Stimulated activated CD4-positive, alpha-beta T cell treated with anti-CD3 and anti-CD28 coated beads, Interleukin-4, amount 100 ng/mL, for 1 hour (primary cell): ENCODE measurements at regions not wholly inside any gene's neighbourhood (a gene's known extent, or its start where the extent isn't known, plus 50 kb on each side); places are given as distances from the start of the nearest gene placed in this dataset.

Experiments
- DNase-seq: peaks from one replicate; pipeline ENCODE4 v3.0.0-alpha.2; 2020

DNA sequence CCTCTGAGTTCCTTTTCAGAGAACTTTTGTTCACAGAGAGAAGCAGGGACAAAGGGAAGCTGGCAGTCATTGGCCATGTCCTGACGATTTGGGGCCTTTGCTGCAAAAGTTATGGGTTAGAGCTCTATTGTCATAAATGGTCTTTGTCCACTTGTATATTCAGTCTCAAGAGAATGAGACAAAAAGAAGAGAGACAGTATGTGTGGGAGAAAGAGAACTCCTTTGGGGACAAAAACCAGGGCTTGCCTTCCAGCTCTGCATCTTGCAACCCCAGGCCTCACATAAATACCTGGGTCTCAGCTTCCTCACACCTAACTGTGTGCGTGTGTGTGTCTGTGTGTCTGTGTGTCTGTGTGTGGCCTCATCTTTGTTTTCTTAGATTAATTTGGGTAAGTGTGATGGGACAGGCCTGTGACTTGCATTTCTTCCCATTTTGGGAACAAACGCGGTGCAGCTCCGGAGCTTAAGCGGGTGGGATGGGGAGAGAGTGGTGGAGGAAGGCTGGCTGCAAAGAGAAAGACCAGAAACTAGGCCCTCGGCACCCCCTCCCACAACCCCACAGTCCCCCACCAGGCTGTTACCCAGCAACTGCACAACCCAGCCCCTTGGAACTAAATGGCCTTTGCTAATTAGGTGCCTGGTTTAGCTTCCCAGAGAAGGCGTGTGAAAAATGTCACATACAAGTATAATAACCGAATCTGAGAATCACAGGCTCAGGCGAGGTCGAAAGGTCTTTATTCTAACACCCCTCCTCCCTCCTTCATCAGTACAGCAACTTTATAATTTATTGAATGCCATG lies 376.9 kb downstream of the CDK5RAP2 start:
- DNase-seq: no peak

DNA sequence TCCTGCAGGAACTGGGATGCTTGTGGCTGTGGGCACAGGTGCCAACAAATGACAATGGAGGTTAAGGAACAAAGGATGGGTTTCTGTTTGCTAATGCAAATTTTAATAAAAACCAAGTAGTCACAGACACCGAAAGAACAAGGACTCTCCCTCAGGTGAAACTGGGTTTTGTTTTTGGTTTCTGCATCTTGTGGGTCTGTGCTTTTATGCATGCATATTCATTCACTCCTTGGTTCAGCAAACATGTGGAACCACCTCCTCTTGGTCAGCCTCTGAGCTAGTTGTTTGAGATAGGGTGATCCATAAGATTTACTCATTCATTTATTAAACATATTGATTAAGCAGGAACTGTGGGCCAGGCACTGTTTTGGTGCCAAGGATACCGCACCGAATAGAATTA lies 381.9 kb downstream of the CDK5RAP2 start:
- DNase-seq: no peak

DNA sequence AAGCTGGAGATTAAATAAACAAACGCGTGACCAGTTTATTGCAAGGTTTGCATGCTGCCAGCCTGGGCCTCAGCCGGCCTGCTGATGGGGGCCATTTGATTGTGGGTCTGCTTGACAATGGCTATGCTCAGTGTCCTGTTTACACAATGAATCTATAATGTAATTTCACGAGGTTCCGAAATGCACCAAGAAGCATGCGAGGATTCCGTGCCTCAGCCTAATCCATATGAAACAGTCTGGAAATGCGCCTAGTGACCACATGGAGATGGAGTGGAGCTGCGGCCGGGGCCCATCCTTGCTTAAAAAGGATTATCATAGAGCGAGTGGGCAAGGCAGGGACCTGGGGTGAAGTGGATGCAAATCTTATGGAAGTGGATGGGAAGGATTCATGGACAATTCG lies 382.4 kb downstream of the CDK5RAP2 start:
- DNase-seq: no peak

DNA sequence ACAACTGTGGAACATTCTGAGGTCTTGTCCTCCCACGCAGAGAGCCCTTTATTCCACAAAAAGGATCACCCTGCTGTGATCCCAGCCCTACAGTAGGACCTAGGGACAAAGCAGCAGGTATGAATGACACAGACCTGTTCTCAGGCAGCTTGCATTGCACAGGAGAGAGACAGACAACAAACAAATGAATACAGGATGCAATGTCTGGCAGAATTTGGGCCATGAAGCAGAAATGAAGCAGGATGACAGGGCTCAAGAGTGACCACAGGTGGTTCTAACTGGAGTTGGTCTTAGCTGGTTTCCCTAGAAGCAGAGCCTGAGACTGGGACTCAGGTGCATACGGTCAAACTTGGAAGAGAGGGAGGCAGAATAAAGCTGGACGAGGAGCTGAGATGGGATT lies 388.8 kb downstream of the CDK5RAP2 start:
- DNase-seq: no peak

DNA sequence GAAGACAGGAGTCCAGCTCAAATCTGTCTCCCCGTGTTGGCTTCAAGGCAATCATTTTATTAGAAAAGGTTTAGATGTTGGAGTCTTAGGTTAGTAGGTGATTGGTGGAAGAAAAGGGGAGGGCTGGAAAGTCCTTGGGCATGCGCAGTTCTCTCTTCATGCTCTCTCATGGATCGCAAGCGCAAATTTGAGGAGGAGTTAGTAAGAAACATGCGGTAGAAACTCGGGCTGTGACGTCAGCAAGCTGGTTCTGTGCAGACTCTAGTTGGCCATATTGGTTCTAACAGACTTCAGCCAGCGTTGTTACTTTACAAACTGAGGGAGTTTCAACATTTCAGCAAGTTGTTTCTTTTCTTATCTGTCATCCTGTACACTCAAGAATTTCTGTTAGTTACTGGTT lies 392.2 kb downstream of the CDK5RAP2 start:
- no peak for DNase-seq

DNA sequence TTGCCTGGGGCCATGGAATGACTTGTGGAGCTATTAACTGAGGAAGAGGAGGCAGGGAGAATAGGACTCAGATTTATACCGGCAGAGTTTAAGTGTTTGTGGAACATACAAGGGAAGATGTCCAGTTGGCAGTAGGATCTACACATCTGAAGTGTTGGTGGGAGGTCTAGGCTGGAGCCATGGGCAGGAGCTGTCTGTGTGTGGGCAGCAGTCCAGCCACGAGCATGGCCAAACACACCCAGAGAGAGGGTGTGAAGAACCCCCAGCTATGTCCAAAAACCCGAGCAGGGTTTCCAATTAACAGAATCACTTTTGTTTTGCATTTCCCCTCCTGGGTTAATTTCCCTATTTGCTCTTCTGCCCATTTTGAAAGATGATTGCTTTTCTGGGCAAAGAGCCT lies 393.7 kb downstream of the CDK5RAP2 start:
- DNase-seq: no peak

DNA sequence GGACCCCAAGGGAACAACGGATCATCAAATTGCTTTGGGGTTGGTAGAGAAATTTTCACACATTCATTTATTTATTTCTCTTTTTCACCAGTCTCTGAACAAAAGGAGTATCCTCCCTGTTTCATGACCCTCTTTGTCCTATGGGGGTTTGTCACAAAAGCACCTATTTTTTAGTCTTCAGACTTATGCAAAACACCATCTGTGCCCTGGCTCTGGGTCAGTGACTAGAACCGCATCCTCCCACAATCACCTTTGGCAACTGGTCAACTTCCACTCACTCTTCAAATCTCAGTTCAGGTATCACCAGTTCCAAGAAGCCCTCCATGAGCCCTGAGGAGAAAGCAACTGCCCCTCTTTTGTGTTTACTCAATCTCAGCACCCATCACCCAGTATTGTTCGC lies 395.7 kb downstream of the CDK5RAP2 start:
- DNase-seq: no peak

DNA sequence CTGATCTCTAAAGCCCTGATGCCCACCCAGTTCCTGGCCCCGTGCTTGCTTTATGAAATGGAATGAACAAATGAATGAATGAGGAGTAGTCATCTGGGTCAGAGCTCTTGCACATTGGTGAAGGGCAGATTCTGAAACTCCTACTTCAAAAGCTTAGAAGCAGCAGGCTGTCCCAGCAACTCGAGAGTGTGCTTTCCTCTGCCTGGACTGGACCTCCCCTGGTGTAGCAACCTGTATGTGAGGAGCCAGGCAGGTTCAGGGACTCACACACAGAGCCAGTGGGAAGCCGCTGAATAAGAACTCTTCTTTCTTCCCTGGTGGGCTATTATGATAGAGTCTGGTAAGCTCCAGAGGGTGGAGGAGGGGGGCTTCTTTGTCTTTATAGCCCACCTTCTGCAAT lies 396.4 kb downstream of the CDK5RAP2 start:
- no peak for DNase-seq

DNA sequence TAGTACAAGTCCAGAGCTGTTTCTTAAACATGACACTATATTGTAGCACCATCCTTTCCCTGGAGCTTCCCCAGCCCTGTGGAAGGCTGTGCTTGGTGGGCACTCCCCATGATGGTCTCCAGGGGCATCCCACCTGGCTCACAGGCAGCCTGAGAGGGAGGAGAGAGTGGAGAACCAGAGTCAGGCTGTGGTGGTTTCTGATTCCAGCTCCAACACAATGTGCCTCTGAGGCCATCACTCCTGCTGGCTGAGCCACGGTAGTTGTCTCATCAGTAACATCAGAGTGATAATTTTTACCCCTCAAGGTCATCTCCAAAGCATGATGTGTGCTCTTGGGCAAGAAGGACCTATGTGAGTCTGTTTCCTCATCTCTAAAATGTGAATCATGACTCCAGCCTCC lies 398.0 kb downstream of the CDK5RAP2 start:
- DNase-seq: no peak

DNA sequence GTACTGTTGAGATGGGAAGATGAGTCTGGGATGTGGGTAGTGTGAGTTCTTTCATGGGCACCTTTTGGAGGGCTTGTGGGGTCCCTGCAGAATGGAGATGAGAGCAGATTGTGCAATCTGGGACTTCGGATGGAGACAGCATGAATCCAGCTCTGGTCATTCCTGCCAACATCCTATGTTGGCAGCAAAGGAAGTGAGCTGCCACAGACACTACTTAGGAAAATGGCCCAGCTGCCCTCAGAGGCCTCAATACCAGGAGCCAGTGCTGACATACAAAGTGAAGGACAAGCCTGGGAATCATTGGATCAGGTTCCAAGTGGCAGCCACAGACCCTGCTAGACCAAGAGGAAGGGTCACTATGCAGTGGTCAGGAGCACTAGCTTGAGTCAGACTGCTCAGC lies 402.8 kb downstream of the CDK5RAP2 start:
- no peak for DNase-seq

DNA sequence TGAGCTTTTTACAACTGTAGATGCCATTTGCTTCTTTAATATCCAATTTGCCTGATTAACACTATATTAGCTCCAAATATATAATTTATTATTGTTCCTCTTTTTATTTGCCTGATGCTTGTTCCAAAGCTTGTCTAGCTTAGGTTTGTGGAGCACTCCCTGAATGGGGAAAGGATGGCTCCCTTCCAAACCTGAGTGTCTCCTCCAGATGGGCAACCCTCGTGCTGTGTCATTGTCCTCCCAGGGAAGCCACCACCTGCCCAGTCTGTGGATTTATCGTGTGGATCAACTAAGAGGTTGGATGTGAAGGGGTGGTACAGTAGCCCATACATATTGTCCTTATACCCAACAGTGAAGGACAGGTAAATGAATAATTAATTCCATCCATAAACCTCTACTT lies 404.9 kb downstream of the CDK5RAP2 start:
- no peak for DNase-seq

DNA sequence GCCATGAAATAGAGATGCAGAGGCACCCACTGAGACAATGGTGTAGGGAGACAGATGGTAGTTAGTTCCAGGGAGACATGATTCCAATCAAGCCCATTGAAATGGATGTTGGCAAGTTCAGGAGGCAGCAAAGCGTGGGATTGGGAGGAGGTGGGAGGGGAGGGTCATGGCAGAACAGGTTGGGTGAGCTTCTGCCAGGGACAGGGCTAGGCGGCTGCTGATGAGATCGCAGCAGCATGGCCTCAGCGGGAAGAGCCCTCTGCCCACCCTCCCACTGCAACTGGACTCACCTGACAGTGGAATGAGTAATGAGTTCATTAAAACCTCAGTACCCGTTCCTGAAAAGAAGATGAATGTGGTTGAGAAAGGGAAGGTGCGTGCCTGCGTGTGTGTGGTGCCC lies 418.2 kb downstream of the CDK5RAP2 start:
- no peak for DNase-seq

DNA sequence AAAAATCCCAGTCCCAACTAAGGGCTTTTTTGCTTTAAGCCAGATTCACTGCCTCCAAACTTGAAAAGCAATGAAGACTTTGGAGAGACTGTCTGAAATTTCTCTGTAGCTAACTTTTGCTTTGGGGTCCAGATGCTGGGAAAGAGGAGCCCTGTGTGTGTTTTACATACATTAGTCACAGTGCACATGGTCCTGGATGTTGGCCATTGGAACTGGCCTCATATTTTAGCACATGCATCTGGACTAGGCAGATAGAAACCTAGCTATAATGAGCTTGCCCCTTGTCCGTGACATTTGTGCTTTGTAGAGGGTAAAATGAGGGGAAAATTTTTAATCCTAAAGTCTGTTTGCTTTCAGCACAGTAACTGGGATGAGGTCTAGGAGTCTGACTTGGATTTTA lies 421.7 kb downstream of the CDK5RAP2 start:
- no peak for DNase-seq

DNA sequence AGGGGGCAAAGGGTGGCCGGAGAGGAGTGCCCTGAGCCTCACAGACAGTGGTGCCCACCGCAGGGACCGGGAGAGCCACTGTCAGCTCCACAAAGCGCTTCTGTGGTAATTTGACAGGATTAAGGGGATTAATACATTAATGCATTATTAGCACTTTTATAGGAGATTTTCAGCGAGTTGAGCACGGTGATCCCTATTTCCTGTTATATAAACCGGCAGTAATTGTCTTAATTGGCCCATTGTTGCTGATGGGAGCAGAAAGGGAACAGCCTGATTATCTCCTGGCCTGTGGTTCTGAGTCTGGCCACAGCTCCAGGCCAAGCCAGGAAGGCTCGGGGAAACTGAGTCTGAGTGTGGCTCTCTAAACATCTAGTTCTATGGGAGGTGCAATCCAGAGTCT lies 423.6 kb downstream of the CDK5RAP2 start:
- DNase-seq: no peak

DNA sequence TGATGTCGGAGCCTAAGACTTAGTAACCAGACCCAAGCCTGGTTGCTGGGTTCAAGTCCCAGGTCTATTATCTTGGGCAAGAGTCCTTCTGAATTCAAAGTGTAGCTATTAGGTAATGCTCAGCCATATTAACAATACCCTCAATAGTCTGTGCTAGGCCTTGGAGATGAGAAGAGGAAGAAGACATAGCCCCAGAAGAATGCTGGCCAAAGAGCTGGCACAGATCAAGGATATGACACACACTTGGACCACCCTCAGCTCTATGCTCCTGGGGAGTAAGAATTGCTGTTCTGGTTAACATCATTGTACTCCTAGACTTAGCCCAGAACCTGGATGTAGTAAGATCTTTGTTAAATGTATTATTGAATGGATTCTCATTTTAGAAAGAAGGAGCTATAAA lies 426.7 kb downstream of the CDK5RAP2 start:
- no peak for DNase-seq

DNA sequence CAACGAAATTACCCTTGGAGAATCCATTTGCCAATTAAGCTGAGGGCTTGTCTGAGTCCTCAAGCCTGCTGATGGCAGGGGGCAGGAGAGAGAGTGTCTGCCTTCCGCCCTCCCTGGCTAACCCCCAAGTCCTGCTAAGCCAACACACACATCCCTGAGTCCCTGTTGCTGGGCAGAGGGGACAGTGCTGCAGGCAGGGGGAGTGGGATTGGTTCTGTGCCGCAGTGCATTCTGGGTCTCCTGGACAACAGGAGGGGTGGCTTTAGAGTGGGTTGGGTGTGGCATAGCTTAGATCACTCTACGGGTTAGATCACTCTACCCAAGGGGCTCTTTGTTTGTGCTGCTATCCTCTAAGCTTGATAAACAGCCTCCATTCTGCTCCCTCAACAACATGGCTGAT lies 427.7 kb downstream of the CDK5RAP2 start:
- no peak for DNase-seq

DNA sequence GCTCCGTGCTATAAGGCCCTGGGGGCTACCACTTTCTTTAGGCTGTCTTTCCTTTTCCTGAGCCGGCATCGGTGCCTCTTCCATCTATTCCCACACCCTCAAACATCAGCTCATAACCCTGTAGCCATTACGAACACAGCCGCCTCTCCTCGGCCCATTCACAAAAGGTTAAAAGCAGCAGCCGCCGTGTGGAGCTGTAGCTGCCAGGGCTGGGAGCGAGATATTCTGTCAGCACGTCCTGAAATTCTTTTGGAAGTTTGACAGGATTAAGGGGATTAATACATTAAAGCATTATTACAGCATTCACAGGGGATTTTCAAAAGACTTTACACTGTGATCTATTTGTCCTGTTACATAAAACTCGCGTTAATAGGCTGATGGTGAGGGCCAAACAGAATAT lies 428.2 kb downstream of the CDK5RAP2 start:
- DNase-seq: no peak

DNA sequence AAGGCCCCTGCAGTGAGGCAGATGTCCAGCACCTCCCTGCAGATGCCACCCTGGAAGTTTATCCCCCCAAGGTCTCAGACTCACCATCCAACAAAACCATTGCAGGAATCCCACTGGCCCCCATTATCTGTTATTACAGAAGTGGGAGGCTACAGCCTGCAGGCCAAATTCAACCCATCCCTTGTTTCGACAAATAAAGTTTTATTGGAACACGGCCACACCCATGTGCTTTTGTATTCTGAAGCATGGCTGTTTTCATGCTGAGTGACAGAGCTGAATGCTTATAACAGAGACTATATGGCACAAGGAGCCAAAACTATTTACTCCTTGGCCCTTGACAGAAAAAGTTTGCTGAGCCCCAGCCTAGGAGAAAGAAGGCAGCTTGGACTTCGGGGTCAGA lies 428.8 kb downstream of the CDK5RAP2 start:
- no peak for DNase-seq

DNA sequence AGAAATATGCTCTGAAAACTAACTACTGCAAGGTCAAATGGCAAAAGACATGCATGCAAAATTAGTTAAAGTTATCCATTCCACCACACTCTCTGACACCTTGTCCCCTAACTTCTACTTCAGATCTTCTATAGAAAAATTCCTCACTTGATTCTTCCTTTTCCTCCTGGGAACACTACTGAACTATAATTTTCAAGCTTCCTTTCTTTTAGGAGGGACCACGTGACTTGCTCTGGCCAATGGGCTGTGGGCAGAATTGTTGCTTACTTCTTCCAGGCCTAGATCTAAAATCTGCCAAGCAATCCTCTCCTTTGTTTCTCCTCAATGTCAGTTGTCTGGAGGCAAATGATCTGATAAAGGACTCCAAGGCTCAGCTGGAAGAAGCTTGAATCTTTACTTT lies 441.0 kb downstream of the CDK5RAP2 start:
- no peak for DNase-seq

DNA sequence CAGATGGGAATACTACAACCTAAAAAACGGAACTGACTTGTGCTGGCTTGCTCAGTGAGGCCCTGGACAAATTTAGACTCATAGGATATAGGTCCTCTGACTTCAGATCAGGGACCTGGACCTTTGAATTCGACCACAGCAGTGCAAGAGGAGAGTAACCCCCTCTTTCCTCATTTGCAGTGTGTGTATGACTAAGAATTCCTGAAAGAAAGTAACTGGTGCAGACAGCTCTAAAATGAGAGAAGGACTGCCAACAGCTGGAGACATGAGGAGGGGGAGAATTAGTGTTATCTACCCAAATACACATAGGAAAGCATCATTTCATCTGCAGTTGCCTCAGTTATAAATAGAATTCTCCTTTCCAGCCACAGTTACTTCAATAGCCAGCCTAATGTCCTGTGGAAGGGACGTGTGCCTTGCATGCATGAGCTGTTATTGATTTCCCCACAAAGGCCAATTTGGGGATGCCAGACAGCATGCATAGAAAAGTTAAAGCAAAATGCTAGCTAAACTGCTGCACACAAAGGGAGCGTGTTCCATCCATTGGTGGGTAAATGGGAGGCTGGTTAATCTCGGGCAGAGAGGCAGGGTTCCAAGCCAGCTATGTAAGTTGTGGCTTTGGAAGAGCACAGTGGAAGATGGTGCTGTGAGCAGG lies 442.7 kb downstream of the CDK5RAP2 start:
- DNase-seq: no peak

DNA sequence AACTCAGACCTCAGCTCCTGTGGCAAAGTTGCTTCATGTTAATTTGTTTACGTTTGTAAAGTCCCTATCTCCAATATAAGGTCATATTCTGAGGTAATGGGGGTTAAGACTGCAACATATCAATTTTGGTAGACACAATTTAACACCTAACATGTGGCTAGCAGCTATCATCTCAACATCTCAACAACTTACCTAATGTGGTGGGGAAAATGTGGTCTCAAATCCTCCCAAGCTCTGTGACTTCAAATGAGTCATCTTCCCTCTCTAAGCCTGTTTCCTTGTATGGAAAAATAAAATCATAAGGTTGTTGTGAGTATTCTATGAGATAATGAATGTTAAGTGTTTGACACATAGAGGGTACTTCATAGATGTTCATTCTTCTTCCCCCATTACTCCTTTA lies 443.3 kb downstream of the CDK5RAP2 start:
- DNase-seq: no peak

DNA sequence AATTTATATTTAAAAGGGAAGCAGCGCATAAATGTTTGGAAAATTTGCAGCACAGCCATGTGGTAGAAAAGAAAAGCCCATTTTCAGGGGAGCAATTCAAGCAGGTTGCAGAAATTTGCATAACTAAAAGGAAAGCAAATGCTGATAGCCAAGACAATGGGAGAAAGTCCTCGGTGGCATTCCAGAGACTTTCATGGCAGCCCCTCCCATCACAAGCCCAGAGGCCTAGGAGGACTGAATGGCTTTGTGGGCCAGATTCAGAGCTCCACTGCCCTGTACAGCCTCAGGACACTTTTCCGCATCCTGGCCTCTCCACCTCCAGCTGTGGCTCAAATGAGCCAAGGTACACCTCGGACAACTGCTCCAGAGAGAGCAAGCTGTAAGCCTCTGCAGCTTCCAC lies 462.9 kb downstream of the CDK5RAP2 start:
- DNase-seq: no peak

DNA sequence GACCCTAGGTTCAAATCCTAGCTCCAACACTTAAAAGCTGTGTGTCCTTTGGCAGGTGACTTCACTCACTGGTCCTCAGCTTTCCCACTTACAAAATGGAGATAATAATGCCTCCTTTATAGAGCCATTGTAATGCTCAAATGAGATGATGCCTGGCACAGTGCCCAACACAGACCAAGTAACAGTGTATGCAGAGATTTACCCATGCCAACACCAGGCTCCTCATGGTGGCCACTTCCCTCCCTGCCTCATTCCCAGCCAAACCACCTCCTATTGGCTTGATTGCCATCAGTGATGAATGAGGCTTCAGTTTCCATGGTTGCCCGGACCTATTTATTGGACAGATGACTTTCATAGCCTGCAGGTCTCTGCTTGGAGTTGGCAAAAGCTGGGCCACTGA lies 469.4 kb downstream of the CDK5RAP2 start:
- no peak for DNase-seq

DNA sequence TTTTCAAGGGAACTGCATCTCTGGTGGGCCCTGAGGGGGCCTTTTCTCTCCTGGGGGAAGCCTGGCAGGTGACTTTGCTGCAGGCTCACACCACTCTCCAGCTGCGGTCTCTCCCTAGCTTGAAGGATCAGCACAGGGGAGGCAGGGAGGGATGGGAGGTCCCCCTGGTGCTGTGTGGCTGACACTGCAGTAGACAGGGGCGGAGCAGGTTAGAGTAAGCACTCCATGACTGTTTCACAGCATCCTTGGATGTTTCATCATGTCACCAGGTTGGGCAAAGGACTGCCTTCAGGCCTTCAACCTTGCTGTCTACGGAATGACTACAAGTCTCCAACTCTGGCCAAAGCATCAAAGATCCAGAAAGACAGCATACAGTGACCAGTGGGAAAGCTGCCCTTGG lies 470.7 kb downstream of the CDK5RAP2 start:
- no peak for DNase-seq

DNA sequence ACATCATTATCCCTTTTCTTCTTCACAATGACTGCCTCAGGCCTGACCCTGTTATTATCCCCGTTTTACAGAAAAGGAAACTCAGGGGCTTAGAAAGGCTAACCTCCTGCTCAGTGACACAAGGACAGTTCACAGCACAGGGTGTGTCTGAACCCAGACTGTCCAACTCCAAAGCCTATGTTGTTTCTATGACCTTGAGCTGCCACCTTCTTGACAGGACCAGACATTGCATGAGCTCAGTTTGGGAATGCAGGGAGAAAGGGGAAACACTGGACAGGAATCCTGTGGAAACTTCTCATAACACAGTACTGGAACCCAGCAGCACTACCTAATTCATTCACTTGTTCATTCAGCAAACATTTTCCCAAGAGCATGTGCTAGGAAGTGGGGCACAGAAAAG lies 472.8 kb downstream of the CDK5RAP2 start:
- DNase-seq: no peak
